ENCODE measurements at regions not wholly inside any gene's neighbourhood (a gene's known extent, or its start where the extent isn't known, plus 50 kb on each side); places are given as distances from the start of the nearest gene placed in this dataset.

DNA sequence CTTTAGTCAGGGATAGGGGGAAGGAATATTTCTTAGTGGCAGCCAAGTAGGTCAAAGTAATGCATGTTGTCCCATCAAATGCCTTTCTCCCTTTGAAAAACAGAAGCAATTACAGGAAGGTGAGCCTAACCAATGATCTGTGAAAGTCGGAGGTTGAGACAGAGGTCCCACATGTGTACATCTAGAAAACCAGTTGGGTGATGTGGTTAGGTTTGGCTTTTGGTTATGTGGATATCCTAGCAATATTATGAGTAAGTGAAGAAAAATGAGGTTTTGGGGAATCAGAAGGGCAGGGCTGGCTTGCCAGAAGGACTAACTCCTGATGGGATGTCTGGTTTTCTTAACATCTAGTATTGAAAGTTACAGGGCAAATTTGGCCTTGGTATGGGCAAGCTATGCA, 63.4 kb upstream of the PALM2AKAP2 start:
- CTCF ChIA-PET (ENCODE audit: partially characterized antibody) = no interaction called here

More for the DNA sequence above, 63.4 kb upstream of the PALM2AKAP2 start:
- WGBS, 2 experiments (ENCODE audit: extremely low coverage in 1 of 2, insufficient coverage in 1 of 2, insufficient read length in 1 of 2, insufficient replicate concordance in 2 of 2, low coverage in 1 of 2, low lambda C conversion rate in 2 of 2, missing lambda C conversion rate in 1 of 2) = 94% methylated on average over 1 of the region's 1 CpG; no CpG with 5 or more reads in 1 of the 2 experiments
- no peak overlapping the region for H2BK20ac ChIP-seq (ENCODE audit: low read length)
- no peak overlapping the region for H3K18ac ChIP-seq (ENCODE audit: extremely low read depth, low read length)
- no peak overlapping the region for H2BK120ac ChIP-seq (replicated peaks; ENCODE audit: low read depth, low read length)
- no peak overlapping the region for H3K4me2 ChIP-seq (ENCODE audit: insufficient read depth in 1 of 2, low read depth in 2 of 2, low read length in 2 of 2)
- no peaks in the 10 kb centered on the region; a peak in 1 of 4 replicates for H3K79me2 ChIP-seq (ENCODE audit: control insufficient read depth in 1 of 2, insufficient read depth in 2 of 2, low read length in 2 of 2)
- no peak overlapping the region for H3K14ac ChIP-seq (ENCODE audit: insufficient read length)
- no peak overlapping the region for H3K27ac ChIP-seq (ENCODE audit: low read depth, low read length)
- H3K4me1 ChIP-seq (replicated peaks in 1 of 4; ENCODE audit: control insufficient read depth in 3 of 4, insufficient read depth in 4 of 4, low read length in 3 of 4) = no peaks in the 10 kb centered on the region
- no peak for DNase-seq (ENCODE audit: low read depth in 1 of 2, low spot score in 2 of 2)
- no peak overlapping the region for H4K91ac ChIP-seq (replicated peaks; ENCODE audit: insufficient read length, low read length)
- no peak overlapping the region for H3K4ac ChIP-seq (replicated peaks; ENCODE audit: insufficient read length, low read depth, low read length)
- H3K9me3 ChIP-seq (ENCODE audit: insufficient read depth in 2 of 2, low read depth in 1 of 2, low read length in 1 of 2) = no peaks in the 10 kb centered on the region
- H3K36me3 ChIP-seq (ENCODE audit: control insufficient read depth in 2 of 4, insufficient read depth in 4 of 4, low read length in 3 of 4) = no peaks in the 10 kb centered on the region
- no peaks in the 10 kb centered on the region for H4K20me1 ChIP-seq (replicated peaks in 1 of 2; ENCODE audit: control insufficient read depth in 1 of 2, insufficient read depth in 2 of 2, low read length in 2 of 2)
- H2BK15ac ChIP-seq (ENCODE audit: low read length) = no peak overlapping the region
- no peaks in the 10 kb centered on the region for H3K79me1 ChIP-seq (ENCODE audit: low read depth, low read length)
- no peak overlapping the region for H2BK5ac ChIP-seq (ENCODE audit: low read depth, low read length)
- H3K4me3 ChIP-seq (ENCODE audit: extremely low read depth in 1 of 4, insufficient read depth in 2 of 4, low read depth in 3 of 4, low read length in 4 of 4) = no peak overlapping the region
- no peak overlapping the region for H4K5ac ChIP-seq (ENCODE audit: insufficient read length, low read depth, low read length)
- no peak overlapping the region for H2AK5ac ChIP-seq (ENCODE audit: low read depth, low read length)
- H2AFZ ChIP-seq (ENCODE audit: low read length) = no peak overlapping the region
- no peak overlapping the region for H4K8ac ChIP-seq (ENCODE audit: extremely low read depth, insufficient read depth, low read length)
- no peak overlapping the region for H3K56ac ChIP-seq (replicated peaks; ENCODE audit: insufficient read length, low read depth, low read length)
- no peaks in the 10 kb centered on the region for H3K23me2 ChIP-seq (ENCODE audit: low read depth, low read length)
- no peaks in the 10 kb centered on the region for H3K27me3 ChIP-seq (replicated peaks in 1 of 4; ENCODE audit: control insufficient read depth in 3 of 4, extremely low read depth in 1 of 4, insufficient read depth in 3 of 4, low read length in 3 of 4)
- H2BK12ac ChIP-seq (ENCODE audit: low read depth, low read length) = no peak overlapping the region
- TF ChIP-seq POLR2A (IDR thresholded peaks at IDR 0.05; ENCODE audit: control extremely low read depth in 1 of 2, low read depth in 2 of 2, low read length in 2 of 2) = no peak
- TF ChIP-seq RBBP5 (IDR thresholded peaks at IDR 0.05; ENCODE audit: borderline replicate concordance, low read depth, low read length) = no peak
- TF ChIP-seq SP2 (IDR thresholded peaks at IDR 0.05; ENCODE audit: low read length) = no peak
- no peak for TF ChIP-seq TAF1 (IDR thresholded peaks at IDR 0.05; ENCODE audit: low read depth, low read length)
- no peak for TF ChIP-seq ZNF274 (IDR thresholded peaks at IDR 0.05; ENCODE audit: borderline replicate concordance, extremely low read depth, low read length)
- TF ChIP-seq KDM4A (IDR thresholded peaks at IDR 0.05; ENCODE audit: low read depth, low read length, severe bottlenecking) = no peak
- FAIRE-seq = no peak
- POLR2A ChIA-PET (ENCODE audit: partially characterized antibody) = no interaction called here
- no peak overlapping the region for H3K23ac ChIP-seq (ENCODE audit: insufficient read length)
- no peak overlapping the region for H3K9ac ChIP-seq (replicated peaks in 1 of 4; ENCODE audit: extremely low read depth in 1 of 4, low read depth in 3 of 4, low read length in 3 of 4)
